Fibroblast of mammary gland (primary cell): ENCODE measurements at regions not wholly inside any gene's neighbourhood (a gene's known extent, or its start where the extent isn't known, plus 50 kb on each side); places are given as distances from the start of the nearest gene placed in this dataset.

Source experiments
- DNase-seq: peaks from one replicate; pipeline ENCODE4 v3.0.0-alpha.2; 2010; ENCODE audit warnings: low read depth
- H3K4me3 ChIP-seq: 2 replicates; pipeline ENCODE4 v1.5.1; 2011; ENCODE audit warnings: low read depth, mild to moderate bottlenecking, low read length, moderate library complexity; ENCODE audit not compliant: control insufficient read depth
- TF ChIP-seq, protein P1 (sequence below): conservative IDR thresholded peaks from 2 replicates; pipeline ENCODE4 v1.5.1; 2011; ENCODE audit warnings: low read depth, low read length, inconsistent platforms; ENCODE audit not compliant: control insufficient read depth, insufficient read depth

DNA sequence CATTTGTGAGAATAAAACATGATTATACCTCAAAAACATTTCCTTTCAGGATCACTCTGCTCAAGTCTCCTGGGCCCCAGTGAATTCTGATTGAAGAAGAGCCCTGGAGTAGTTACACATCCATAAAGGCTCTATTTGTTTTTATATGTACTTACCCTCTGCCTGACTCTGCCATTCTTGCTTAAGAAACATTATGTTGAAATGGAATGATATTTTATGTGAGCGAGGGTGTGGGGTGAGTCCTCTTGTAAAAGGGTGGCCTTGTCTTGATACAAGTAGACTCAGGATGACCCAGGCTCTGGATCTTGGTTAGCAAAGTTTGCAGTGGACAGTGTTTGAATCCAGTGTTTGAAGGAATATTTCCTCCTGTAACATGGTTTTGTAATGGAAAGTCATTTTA is 215.4 kb upstream of the PREP start:
- no peak overlapping the region for H3K4me3 ChIP-seq
- TF ChIP-seq, protein P1, sequence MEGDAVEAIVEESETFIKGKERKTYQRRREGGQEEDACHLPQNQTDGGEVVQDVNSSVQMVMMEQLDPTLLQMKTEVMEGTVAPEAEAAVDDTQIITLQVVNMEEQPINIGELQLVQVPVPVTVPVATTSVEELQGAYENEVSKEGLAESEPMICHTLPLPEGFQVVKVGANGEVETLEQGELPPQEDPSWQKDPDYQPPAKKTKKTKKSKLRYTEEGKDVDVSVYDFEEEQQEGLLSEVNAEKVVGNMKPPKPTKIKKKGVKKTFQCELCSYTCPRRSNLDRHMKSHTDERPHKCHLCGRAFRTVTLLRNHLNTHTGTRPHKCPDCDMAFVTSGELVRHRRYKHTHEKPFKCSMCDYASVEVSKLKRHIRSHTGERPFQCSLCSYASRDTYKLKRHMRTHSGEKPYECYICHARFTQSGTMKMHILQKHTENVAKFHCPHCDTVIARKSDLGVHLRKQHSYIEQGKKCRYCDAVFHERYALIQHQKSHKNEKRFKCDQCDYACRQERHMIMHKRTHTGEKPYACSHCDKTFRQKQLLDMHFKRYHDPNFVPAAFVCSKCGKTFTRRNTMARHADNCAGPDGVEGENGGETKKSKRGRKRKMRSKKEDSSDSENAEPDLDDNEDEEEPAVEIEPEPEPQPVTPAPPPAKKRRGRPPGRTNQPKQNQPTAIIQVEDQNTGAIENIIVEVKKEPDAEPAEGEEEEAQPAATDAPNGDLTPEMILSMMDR, result no peak
- DNase-seq, result no peak

DNA sequence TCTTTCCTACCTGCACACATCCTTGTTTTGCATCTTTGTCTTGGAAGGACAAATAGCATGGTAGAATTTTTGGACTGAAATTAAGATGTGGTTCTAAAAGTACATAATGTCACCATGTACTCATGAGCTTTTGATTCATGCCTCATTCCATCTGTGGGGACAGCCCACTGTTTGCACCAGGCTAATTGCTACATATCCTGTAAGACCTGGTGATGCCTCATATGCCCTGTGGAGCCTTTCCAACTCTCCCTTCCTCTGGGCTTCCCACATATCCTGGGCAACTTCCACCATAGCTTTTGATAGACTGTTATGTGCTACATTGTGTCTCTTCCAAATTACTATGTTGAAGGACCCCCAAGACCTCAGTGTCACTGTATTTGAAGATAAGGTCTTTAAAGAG is 213.6 kb upstream of the PREP start:
- TF ChIP-seq, protein P1, result no peak
- H3K4me3 ChIP-seq, result no peak overlapping the region
- peak; percentile 80 for DNase-seq

DNA sequence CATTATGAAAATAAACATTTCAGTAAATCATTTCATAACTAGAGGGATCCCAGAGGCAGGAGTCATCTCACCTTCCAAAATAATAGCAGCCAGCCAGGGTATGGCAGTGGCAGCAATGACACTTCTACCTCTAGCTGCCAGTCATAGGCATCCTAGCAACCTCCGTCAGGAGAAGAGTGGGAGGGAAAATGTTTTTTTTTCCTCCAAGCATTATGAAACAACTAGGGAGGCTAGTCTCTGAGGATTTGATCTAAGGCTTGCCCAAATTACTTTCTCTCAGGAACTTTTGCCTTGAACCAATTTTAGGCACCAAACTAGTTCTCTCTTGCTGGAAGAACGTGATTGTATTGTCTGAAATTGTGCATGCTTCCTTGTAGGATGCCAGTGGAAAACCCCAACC is 208.7 kb upstream of the PREP start:
- DNase-seq, result peak; percentile 54
- no peak overlapping the region for H3K4me3 ChIP-seq
- TF ChIP-seq, protein P1, result no peak

DNA sequence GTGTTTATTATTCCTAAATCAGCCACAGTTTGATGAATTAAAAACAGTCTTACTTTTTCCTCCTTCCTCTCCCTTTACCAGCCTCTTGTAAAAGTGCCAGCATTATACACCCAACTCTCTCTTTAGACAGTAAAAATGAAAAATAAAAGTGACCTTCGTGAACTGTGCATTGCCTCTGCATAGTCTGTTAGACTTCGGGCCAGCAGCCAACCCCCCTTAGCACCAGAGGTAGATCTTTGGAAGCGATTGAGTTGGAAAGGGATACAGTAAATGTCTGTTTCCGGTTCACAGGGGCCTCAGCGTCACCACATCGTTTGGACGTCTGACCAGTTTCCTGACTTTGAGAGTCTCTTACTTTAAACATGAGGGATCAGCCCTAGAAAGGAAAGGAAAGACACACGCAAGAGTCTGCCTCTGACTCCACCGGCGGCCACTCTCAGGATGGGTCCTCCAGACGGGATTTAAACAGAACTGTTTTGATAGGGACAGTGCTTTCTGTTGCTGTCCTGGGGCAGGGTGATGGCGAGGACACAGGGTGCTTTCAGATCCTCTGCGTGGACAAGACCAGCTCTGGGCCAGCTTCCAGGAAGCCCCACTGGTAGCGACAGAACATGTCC is 206.6 kb upstream of the PREP start:
- no peak for DNase-seq
- no peak overlapping the region for H3K4me3 ChIP-seq
- TF ChIP-seq, protein P1, result no peak

DNA sequence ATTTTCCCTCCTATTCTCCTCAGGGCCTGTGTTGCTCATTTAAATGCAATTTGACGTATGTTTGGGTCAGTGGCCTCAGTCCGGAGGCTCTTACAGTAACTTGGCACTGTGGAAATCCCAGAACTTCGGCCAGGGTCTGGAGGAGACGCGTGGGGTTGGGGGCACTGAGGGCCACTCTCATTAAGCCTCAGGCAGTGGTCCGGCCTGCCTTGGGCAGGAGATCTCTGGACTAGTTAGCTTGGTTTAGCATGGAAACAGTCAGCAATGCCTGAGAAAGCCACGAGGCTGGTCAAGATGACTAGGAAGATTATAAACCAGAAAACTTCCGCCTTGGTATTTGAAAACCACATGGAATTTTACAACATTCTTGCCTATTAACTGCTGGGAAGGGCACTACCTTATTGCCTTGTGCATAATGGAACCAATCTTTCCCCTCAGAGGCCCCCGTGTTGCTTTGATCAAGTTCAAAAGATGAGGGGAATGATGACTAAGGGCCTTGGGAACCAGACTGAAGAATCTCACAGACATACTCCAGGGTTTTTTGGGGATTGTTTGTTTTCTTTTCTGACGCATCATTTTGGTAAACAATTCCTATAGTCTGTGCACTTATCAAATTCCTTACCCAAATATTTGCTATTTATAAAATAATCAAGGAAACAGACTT is 206.0 kb upstream of the PREP start:
- no peak overlapping the region for H3K4me3 ChIP-seq
- TF ChIP-seq, protein P1, result no peak
- DNase-seq, result peak; percentile 86

DNA sequence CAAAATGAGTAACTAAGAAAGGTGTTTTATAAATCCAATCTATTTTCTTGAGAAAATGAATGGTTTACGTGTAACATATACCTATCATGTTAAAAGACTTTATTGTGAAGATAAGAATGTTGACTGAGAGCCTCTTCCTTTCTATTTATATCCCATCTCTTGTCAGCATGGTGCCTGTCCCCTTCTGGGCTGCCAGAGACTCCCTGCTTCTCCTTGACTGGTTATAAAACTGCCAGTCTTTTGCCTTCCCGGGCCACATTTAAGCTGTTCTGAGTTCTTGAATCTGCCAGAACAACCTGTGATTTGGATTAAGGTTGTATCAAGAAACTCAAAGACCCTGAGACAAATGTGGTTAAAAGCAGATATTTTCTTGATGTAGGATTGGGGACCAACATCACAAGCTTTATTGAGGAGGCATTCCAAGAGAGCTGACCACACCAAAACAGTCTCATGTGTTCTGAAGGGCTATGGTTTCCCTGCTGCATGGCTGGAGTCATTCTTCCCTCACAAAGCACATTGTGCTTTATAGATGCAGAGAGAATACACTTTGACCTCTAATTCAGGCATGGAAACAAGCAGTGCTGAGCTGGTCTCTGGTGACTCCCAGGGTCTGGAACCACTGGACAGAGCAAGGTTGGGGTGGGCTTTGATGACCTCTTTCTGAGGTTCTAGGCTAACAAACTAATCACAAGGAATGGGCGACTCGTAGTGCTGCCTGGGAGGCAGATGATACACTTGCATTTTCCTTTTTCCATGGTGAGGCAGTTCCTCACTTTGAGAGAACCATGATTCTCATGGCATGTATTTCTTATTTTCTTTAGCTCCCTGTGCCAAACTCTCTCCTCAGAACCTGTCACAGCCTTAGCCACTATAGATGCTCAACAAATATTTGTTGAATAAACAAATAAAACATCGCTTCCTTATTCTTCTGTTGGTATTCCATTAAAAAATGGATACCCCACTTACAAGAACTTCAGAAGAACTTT is 205.0 kb upstream of the PREP start:
- TF ChIP-seq, protein P1, result no peak
- no peak overlapping the region for H3K4me3 ChIP-seq
- DNase-seq, result no peak
